ENCODE measurements at regions not wholly inside any gene's neighbourhood (a gene's known extent, or its start where the extent isn't known, plus 50 kb on each side); places are given as distances from the start of the nearest gene placed in this dataset.

DNA sequence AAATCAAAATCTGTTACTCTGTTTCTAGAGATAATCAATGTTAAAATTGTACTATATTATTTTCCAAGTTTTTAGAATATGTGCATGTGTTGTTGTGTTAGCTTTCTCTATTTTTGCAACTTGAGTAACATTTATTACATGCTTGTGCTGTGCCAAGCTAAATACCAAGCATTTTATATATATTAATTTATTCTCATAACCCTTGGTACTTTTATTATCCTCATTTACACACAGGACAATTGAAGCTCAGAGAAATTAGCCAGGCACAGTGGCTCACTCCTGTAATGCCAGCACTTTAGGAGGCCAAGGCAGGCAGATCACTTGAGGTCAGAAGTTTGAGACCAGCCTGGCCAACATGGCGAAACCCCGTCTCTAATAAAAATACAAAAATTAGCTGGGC, 254.0 kb upstream of the DMRT1 start:
- in situ Hi-C loops (cut with MboI; ENCODE audit: low sequenced_read_pairs), result no loop called here

- in situ Hi-C loops (cut with MboI; ENCODE audit: low sequenced_read_pairs), result no loop called here
Observed at GRCh38 chr9:588981-589380, 252.5 kb upstream of the DMRT1 start.

GRCh38 chr9:589723-590122, 251.8 kb upstream of the DMRT1 start:
- in situ Hi-C loops (cut with MboI; ENCODE audit: low sequenced_read_pairs), result no loop called here

GRCh38 chr9:591292-591691, 250.2 kb upstream of the DMRT1 start:
- in situ Hi-C loops (cut with MboI; ENCODE audit: low sequenced_read_pairs), result no loop called here

DNA sequence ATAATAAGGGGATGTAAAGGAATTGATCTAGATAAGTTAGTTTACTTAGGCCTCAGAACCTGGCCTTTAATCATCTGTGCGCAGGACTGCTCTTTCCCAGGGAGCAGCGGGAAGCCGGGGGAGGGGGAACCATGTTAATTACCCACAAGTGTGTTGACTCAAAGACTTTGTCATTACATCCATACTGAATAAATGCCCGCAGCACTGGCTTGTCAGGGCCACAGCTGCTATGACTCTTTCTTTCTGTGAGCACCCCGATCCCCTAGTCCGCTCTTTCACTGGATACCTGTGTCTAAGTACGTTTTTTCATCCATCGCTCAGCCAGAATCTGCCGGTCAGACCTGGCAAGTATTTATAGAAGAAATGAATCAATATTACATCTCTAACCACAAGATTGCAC, 249.3 kb upstream of the DMRT1 start:
- in situ Hi-C loops (cut with MboI; ENCODE audit: low sequenced_read_pairs), result no loop called here

- in situ Hi-C loops (cut with MboI; ENCODE audit: low sequenced_read_pairs), result no loop called here
Observed at GRCh38 chr9:592733-593132, 248.8 kb upstream of the DMRT1 start.

GRCh38 chr9:593809-594208, 247.7 kb upstream of the DMRT1 start:
- in situ Hi-C loops (cut with MboI; ENCODE audit: low sequenced_read_pairs), result no loop called here

GRCh38 chr9:596703-597102, 244.8 kb upstream of the DMRT1 start:
- in situ Hi-C loops (cut with MboI; ENCODE audit: low sequenced_read_pairs), result no loop called here

GRCh38 chr9:600006-600405, 241.5 kb upstream of the DMRT1 start:
- in situ Hi-C loops (cut with MboI; ENCODE audit: low sequenced_read_pairs), result loop anchor here (25.0 kb wide), 1 partner anchor 162 kb away; no protein-coding TSS in a partner anchor

DNA sequence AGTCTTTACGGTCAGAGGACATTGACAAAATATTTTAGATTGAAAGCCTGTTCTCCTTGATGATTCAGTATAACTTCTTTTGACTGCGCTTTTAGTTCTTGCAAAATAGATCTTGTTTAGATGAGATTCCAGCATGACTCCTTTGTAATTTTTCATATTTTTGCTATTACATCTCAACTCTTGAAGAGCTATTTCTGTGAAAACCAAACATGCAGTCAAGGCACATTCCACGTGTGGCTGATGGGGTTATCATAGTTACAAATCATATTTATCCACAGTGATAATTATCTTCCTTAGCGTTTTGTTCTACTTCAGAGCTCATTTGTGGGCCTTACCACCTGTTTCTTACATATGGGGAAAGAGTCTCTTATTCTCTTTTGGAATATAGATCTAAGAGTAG, 238.8 kb upstream of the DMRT1 start:
- in situ Hi-C loops (cut with MboI; ENCODE audit: low sequenced_read_pairs), result loop anchor here (25.0 kb wide), 1 partner anchor 160 kb away; no protein-coding TSS in a partner anchor

DNA sequence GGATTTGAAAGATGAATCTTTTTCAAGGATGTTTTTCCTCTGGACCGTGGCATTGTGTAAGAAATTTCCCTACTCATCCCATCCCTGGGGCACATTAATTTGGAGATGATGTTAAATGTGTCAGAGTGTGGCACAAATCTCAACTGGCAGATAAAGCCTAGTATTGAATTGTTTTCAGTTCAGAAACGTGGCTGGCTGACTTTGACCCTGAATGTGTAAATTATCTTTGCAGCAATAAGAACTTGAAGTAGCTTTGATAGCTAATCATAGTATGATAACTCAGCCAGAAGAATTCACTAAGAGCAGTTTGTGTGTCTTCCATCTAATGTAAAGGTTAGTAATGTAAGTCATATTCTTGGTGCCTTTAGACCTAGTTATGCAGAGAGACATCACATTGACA, 238.4 kb upstream of the DMRT1 start:
- in situ Hi-C loops (cut with MboI; ENCODE audit: low sequenced_read_pairs), result loop anchor here (25.0 kb wide), 1 partner anchor 159 kb away; no protein-coding TSS in a partner anchor

DNA sequence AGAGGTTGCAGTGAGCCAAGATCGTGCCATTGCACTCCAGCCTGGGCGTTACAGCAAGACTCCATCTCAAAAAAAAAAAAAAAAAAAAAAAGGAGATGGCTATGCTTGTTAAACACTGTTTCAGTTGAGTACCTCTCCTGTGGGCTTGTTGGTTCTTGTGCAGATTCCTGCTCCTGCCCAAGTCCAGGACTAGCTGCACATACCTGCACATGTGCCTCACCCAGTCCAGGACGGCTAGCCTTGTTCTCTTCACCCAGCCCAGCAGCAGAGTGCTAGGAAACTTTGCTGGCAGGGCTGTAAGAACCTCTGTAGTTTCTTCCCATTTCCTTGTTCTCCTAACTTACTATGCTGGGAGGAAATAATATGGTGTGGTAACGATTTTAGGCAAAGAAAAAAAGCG, 234.1 kb upstream of the DMRT1 start:
- in situ Hi-C loops (cut with MboI; ENCODE audit: low sequenced_read_pairs), result loop anchor here (25.0 kb wide), 1 partner anchor 155 kb away; no protein-coding TSS in a partner anchor

DNA sequence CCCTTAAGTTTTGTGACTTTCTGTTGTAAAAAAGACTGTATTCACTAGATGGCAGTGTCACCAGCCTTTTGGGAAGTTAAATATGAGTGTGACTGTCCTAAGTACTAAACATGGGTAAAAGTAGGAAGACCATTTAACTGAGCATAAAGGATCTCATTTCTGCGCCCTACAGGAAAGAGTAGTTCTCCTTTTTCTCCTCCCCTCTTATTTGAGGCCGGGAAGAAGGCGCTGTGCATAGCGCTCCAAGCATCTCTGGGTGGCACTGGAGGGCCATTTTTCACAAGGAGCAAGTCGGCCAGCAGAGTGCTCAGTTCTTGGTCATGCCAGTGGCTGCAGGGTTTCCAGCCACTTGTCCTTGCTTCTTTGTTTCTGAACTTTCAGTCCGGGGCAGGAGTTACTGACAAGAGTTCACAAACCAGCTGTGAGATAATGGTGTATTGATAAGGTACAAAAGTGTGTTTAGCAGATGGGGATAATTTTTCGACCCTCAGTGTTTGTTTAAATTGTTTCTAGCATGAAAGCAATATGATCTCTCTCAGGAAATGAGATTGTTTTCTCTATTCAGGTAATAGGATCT, 227.6 kb upstream of the DMRT1 start:
- in situ Hi-C loops (cut with MboI; ENCODE audit: low sequenced_read_pairs), result loop anchor here (25.0 kb wide), 1 partner anchor 148 kb away; no protein-coding TSS in a partner anchor

- in situ Hi-C loops (cut with MboI; ENCODE audit: low sequenced_read_pairs), result loop anchor here (25.0 kb wide), 1 partner anchor 148 kb away; no protein-coding TSS in a partner anchor
Observed at GRCh38 chr9:614431-614830, 227.1 kb upstream of the DMRT1 start.

- in situ Hi-C loops (cut with MboI; ENCODE audit: low sequenced_read_pairs), result loop anchor here (25.0 kb wide), 1 partner anchor 147 kb away; no protein-coding TSS in a partner anchor
Observed at GRCh38 chr9:615756-616155, 225.7 kb upstream of the DMRT1 start.

DNA sequence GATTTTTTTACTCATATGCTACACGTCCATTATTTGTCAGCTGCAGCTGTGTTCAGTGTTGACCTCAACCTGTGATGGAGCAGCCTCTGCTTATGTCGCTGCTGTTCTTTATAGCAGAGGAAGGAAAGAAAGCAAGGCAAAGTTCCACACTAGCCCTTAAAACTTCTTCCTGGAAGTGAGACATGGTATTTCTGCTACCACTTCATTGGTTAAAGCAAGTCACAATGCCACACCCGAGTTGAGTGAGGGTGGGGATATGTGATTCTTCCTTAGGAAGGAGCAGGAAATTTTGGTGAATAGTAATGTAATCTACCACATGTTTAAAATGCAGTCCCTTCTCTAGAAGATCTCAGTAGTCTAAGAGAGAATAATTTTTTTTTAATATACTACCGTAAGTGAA, 224.8 kb upstream of the DMRT1 start:
- in situ Hi-C loops (cut with MboI; ENCODE audit: low sequenced_read_pairs), result loop anchor here (25.0 kb wide), 1 partner anchor 146 kb away; no protein-coding TSS in a partner anchor

DNA sequence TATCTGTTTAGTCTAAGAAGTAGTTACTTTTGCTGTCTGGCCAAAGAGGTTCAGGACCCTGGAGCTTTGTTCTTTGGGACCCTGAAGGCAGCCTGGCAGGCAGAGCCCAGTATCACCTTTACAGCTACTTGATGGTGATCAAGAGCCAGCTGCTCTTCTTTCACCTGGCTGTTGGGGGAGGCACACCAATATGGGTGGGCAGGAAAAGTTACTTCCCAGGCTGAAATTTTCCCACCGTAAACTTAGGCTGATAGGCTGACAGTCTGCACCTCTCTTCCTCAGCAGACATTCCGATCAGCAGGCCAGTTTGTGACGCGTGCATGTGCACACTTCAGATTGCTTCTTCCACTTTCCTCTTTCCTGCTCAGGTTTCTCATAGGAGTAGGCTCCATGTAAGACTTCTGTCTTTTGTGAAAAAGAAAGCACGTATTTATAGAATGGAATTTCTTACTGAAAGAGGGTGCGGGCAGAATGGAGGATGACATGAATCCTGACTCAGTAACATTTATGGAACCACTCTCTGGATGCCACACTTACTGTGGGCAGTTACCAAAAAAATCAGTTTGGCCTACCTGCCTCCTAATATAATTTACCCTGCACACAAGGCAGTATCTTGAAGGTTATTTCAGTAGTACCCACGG, 223.9 kb upstream of the DMRT1 start:
- in situ Hi-C loops (cut with MboI; ENCODE audit: low sequenced_read_pairs), result loop anchor here (25.0 kb wide), 1 partner anchor 145 kb away; no protein-coding TSS in a partner anchor

GRCh38 chr9:618478-618877, 223.0 kb upstream of the DMRT1 start:
- in situ Hi-C loops (cut with MboI; ENCODE audit: low sequenced_read_pairs), result loop anchor here (25.0 kb wide), 1 partner anchor 144 kb away; no protein-coding TSS in a partner anchor

DNA sequence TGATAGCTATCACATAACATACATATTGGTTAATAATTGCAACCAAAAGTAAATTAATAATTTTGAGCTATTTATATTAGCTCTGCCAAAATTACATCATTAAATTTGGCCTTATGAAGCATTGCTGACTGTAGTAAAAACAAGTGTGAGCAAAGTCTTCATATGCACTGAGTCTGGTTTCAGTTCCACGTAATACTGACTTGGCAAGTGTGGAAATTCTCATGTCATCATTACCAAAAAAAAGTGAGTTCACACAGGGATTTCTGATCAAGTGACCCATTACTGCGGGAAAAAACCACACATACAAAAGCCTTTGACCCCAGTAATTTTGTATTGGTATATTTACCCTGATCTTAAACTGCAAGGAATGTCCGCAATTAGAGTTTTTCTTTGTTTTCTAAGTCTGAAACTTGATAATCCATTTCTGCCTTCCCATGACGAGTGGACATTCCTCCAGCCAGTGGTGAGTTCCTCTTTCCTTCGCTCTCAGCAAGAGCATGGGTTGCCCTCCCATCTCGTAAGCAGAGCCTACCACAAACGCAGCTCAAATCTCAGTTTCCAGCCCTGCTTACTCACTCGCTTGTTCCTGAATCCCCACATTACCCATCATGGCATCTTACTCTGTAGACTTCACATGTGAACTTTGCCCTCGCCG, 220.2 kb upstream of the DMRT1 start:
- in situ Hi-C loops (cut with MboI; ENCODE audit: low sequenced_read_pairs), result loop anchor here (25.0 kb wide), 1 partner anchor 141 kb away; no protein-coding TSS in a partner anchor

DNA sequence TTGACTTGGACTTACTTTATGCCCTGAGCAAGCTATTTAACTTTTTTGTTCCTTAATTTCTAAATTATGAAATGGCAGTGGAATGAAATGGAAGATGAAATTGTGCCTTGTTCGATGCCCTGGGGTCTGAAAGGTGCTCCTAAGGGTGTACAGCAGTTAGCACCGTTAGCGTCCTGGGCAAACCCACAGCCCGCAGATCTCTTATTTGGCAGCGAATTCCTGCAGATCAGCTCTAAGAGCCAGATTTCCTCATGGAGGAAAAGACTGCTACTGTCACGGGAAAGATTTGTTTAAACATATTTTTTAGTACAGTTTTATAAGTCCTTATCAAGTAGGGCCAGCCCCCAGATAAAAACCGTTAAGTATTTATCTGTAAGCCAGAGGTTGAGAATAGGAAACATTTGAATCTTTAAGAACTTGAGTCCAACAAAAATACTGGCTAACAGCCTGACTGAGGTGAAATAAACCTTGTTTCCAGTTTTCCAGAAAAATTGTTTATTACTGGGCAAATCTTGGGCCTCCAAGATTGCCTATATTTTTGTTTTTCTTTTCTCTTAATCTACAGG, 216.5 kb upstream of the DMRT1 start:
- in situ Hi-C loops (cut with MboI; ENCODE audit: low sequenced_read_pairs), result loop anchor here (25.0 kb wide), 1 partner anchor 137 kb away; no protein-coding TSS in a partner anchor

DNA sequence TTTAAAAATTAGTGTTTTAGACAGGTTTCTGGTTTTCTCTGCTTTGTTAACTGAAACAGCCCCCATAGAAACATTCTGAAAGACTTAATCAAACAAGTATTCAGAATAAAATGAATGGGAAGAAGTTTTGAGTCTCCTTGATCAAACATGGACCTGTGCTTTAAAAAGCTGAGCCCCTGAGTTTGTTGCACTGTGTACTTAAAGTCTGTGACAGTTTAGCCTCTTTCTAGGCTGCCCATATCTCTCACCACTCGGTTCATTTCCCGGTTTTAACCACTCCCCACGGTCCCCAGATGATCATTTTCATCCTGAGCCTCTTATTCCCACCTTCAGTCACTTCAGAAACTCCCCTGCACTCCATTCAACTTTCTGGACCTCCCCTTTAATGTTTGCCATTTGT, 215.9 kb upstream of the DMRT1 start:
- in situ Hi-C loops (cut with MboI; ENCODE audit: low sequenced_read_pairs), result no loop called here
